Fibroblast of lung (primary cell): ENCODE measurements at regions not wholly inside any gene's neighbourhood (a gene's known extent, or its start where the extent isn't known, plus 50 kb on each side); places are given as distances from the start of the nearest gene placed in this dataset.

Experiments
- DNase-seq, 2 donors: peaks; one replicate each; pipeline versions ENCODE4 v3.0.0 to v3.0.0-alpha.2; 2010; ENCODE audit warnings: low read depth in 2 of 2
- H2AFZ ChIP-seq: 2 replicates; pipeline ENCODE4 v1.5.1; 2012; ENCODE audit warnings: low read length, control low read depth, inconsistent platforms
- H3K27ac ChIP-seq: 2 replicates; pipeline ENCODE4 v1.5.1; 2011; ENCODE audit warnings: low read length, control low read depth; ENCODE audit not compliant: insufficient read depth
- H3K27me3 ChIP-seq: 2 replicates; pipeline ENCODE4 v1.5.1; 2011; ENCODE audit warnings: mild to moderate bottlenecking, low read length; ENCODE audit not compliant: control insufficient read depth, insufficient read depth
- H3K36me3 ChIP-seq: 2 replicates; pipeline ENCODE4 v1.5.1; 2011; ENCODE audit warnings: low read length; ENCODE audit not compliant: control insufficient read depth, insufficient read depth
- H3K4me1 ChIP-seq: 2 replicates; pipeline ENCODE4 v1.5.1; 2011; ENCODE audit warnings: low read length; ENCODE audit not compliant: control insufficient read depth, insufficient read depth; ENCODE audit errors: extremely low read depth
- H3K4me2 ChIP-seq: 2 replicates; pipeline ENCODE4 v1.5.1; 2011; ENCODE audit warnings: low read length, control low read depth; ENCODE audit not compliant: insufficient read depth; ENCODE audit errors: extremely low read depth
- H3K4me3 ChIP-seq, 4 experiments: fragments of 200-600 bp in 1 of 4; sonication (generic) in 1 of 4; replicated peaks in 1 of 4; 2 replicates each; pipeline ENCODE4 v1.5.1; 2011 to 2016; ENCODE audit warnings: low read length in 4 of 4, low read depth in 3 of 4, mild to moderate bottlenecking in 3 of 4, control low read depth in 2 of 4, inconsistent platforms in 1 of 4, mixed read lengths in 1 of 4; ENCODE audit not compliant: insufficient read depth in 1 of 4; ENCODE audit errors: control extremely low read depth in 1 of 4
- H3K79me2 ChIP-seq: 2 replicates; pipeline ENCODE4 v1.5.1; 2012; ENCODE audit warnings: mild to moderate bottlenecking, low read length, inconsistent platforms; ENCODE audit not compliant: control insufficient read depth, insufficient read depth
- H3K9ac ChIP-seq: 2 replicates; pipeline ENCODE4 v1.5.1; 2011; ENCODE audit warnings: mild to moderate bottlenecking, low read length, control low read depth; ENCODE audit not compliant: insufficient read depth
- H3K9me3 ChIP-seq: 2 replicates; pipeline ENCODE4 v1.5.1; 2012; ENCODE audit warnings: low read depth, low read length; ENCODE audit not compliant: control insufficient read depth, insufficient read depth
- H4K20me1 ChIP-seq: 2 replicates; pipeline ENCODE4 v1.5.1; 2011; ENCODE audit warnings: low read length; ENCODE audit not compliant: control insufficient read depth, insufficient read depth; ENCODE audit errors: extremely low read depth
- EZH2 ChIP-seq: IDR thresholded peaks from 2 replicates; pipeline ENCODE4 v1.5.1; 2012; ENCODE audit warnings: low read length, control low read depth, mild to moderate bottlenecking; ENCODE audit errors: missing control alignments
- TF ChIP-seq, protein P1 (sequence below), 2 donors: IDR thresholded peaks in 1 of 2; conservative IDR thresholded peaks in 1 of 2; 1 replicate in 1 of 2; 2 replicates in 1 of 2; pipeline ENCODE4 v1.5.1; 2011 to 2012; ENCODE audit warnings: low read length in 2 of 2, control low read depth in 1 of 2, inconsistent platforms in 1 of 2, low read depth in 1 of 2, mild to moderate bottlenecking in 1 of 2

- Histone ChIP-seq H3K4me3 (no peak overlapping the region), H3K36me3 (no peaks in the 10 kb centered on the region), H3K4me1 (no peaks in the 10 kb centered on the region), H3K9me3 (no peaks in the 10 kb centered on the region), H3K9ac (no peak overlapping the region), H4K20me1 (no peaks in the 10 kb centered on the region), H3K79me2 (no peaks in the 10 kb centered on the region), H3K27ac (no peak overlapping the region), H3K4me2 (no peak overlapping the region), H2AFZ (no peak overlapping the region), H3K27me3 (no peaks in the 10 kb centered on the region)
- DNase-seq = no peak
- TF ChIP-seq EZH2 = no peak
- TF ChIP-seq, protein P1, sequence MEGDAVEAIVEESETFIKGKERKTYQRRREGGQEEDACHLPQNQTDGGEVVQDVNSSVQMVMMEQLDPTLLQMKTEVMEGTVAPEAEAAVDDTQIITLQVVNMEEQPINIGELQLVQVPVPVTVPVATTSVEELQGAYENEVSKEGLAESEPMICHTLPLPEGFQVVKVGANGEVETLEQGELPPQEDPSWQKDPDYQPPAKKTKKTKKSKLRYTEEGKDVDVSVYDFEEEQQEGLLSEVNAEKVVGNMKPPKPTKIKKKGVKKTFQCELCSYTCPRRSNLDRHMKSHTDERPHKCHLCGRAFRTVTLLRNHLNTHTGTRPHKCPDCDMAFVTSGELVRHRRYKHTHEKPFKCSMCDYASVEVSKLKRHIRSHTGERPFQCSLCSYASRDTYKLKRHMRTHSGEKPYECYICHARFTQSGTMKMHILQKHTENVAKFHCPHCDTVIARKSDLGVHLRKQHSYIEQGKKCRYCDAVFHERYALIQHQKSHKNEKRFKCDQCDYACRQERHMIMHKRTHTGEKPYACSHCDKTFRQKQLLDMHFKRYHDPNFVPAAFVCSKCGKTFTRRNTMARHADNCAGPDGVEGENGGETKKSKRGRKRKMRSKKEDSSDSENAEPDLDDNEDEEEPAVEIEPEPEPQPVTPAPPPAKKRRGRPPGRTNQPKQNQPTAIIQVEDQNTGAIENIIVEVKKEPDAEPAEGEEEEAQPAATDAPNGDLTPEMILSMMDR (conservative IDR thresholded peaks at IDR 0.05 in 1 of 2, IDR thresholded peaks at IDR 0.05 in 1 of 2; ENCODE audit: low read depth in 1 of 2, low read length in 2 of 2) = no peak
Observed at GRCh38 chr6:156080371-156080770, 624.7 kb upstream of the NOX3 start.

- Histone ChIP-seq H3K27ac (no peak overlapping the region), H3K36me3 (no peaks in the 10 kb centered on the region), H3K4me1 (no peaks in the 10 kb centered on the region), H3K79me2 (no peaks in the 10 kb centered on the region), H3K4me2 (no peak overlapping the region), H3K27me3 (no peaks in the 10 kb centered on the region), H3K9me3 (no peaks in the 10 kb centered on the region), H2AFZ (no peak overlapping the region), H4K20me1 (peaks cover 2% of the 10 kb centered on the region), H3K4me3 (no peak overlapping the region), H3K9ac (no peak overlapping the region)
- TF ChIP-seq, protein P1 (conservative IDR thresholded peaks at IDR 0.05 in 1 of 2, IDR thresholded peaks at IDR 0.05 in 1 of 2; ENCODE audit: low read depth in 1 of 2, low read length in 2 of 2) = no peak
- TF ChIP-seq EZH2 = no peak
- peak in 1 of 2 donors; percentile 2 for DNase-seq
Observed at GRCh38 chr6:156068881-156069280, 613.2 kb upstream of the NOX3 start.

DNA sequence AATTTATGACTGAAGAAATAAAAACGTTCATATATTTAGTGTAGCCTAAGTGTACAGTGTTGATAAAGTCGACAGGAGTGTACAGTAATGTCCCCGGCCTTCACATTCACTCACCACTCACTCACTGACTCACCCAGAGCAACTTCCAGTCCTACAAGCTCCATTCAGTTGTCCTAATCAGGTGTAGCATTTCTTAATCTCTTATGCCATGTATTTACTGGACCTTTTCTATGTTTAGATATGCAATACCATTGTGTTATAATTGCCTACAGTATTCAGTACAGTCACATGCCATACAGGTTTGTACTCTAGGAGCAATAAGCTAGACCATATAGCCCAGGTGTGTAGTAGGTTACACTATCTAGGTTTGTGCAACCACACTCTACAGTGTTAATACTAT lies 610.2 kb upstream of the NOX3 start:
- Histone ChIP-seq H3K9ac (no peak overlapping the region), H3K9me3 (no peaks in the 10 kb centered on the region), H3K27me3 (no peaks in the 10 kb centered on the region), H3K4me3 (no peak overlapping the region), H4K20me1 (peaks cover 2% of the 10 kb centered on the region), H3K79me2 (no peaks in the 10 kb centered on the region), H3K27ac (no peak overlapping the region), H3K4me2 (no peak overlapping the region), H3K4me1 (no peaks in the 10 kb centered on the region), H2AFZ (no peak overlapping the region), H3K36me3 (no peaks in the 10 kb centered on the region)
- DNase-seq = no peak
- TF ChIP-seq, protein P1 (conservative IDR thresholded peaks at IDR 0.05 in 1 of 2, IDR thresholded peaks at IDR 0.05 in 1 of 2; ENCODE audit: low read depth in 1 of 2, low read length in 2 of 2) = no peak
- no peak for TF ChIP-seq EZH2
